Omental fat pad (tissue), 3 donors: ENCODE measurements at regions not wholly inside any gene's neighbourhood (a gene's known extent, or its start where the extent isn't known, plus 50 kb on each side); places are given as distances from the start of the nearest gene placed in this dataset.

Experiments
- ATAC-seq: fragments of 150-250 bp; one replicate; pipeline ENCODE4 v1.9.1; 2016; ENCODE audit warnings: mild to moderate bottlenecking, moderate library complexity; ENCODE audit not compliant: low FRiP score
- DNase-seq: peaks from one replicate; pipeline ENCODE4 v3.0.0-alpha.2; 2019; ENCODE audit warnings: low spot score
- CTCF ChIP-seq, 3 donors: fragments of 450-650 bp; IDR thresholded peaks; one replicate each; pipeline ENCODE4 v1.5.1; 2016 to 2017; ENCODE audit warnings: antibody characterized with exemption in 3 of 3, mild to moderate bottlenecking in 3 of 3, moderate library complexity in 2 of 3

GRCh38 chr11:113567867-113568544 is 92.8 kb upstream of the DRD2 start:
- no peak for TF ChIP-seq CTCF (IDR thresholded peaks at IDR 0.05)
- ATAC-seq = no peak
- DNase-seq = no peak

- ATAC-seq (no peak), DNase-seq (no peak)
- TF ChIP-seq CTCF (IDR thresholded peaks at IDR 0.05) = no peak
Observed at GRCh38 chr11:113567097-113567496, 91.9 kb upstream of the DRD2 start.

GRCh38 chr11:113564527-113565130 is 89.4 kb upstream of the DRD2 start:
- no peak for TF ChIP-seq CTCF (IDR thresholded peaks at IDR 0.05)
- DNase-seq (no peak), ATAC-seq (no peak)

- no peak for ATAC-seq
- DNase-seq = no peak
- TF ChIP-seq CTCF (IDR thresholded peaks at IDR 0.05) = no peak
Observed at GRCh38 chr11:113563766-113564526, 88.7 kb upstream of the DRD2 start.

- DNase-seq = no peak
- ATAC-seq = no peak
- no peak for TF ChIP-seq CTCF (IDR thresholded peaks at IDR 0.05)
Observed at GRCh38 chr11:113562981-113563461, 87.8 kb upstream of the DRD2 start.

- no peak for TF ChIP-seq CTCF (IDR thresholded peaks at IDR 0.05)
- DNase-seq (no peak), ATAC-seq (no peak)
Observed at GRCh38 chr11:113562576-113562975, 87.4 kb upstream of the DRD2 start.
